ENCODE measurements at regions not wholly inside any gene's neighbourhood (a gene's known extent, or its start where the extent isn't known, plus 50 kb on each side); places are given as distances from the start of the nearest gene placed in this dataset.

DNA sequence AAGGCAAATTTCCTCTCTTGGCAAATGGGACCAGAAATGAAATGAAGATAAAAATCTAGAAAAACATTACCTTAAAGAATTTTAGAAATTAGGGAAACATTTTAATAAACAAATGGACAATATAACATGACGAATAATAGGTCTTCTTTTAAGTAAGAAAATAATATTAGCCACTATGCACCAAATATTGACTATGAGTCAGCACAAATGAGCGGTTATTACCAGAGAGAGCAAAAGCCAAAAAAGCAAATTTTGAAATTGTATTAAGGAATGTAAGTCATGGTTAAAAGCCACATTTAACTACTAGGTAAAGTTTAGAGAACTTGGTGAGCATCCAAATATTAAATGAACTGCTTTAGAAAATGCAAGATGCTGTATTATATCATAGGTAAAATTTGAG, 376.6 kb upstream of the JAG1 start:
- no peak overlapping the region for H3K9ac ChIP-seq (ENCODE audit: low read length)
- no peak overlapping the region for H3K27ac ChIP-seq (ENCODE audit: low read length)
- TF ChIP-seq MXI1 (conservative IDR thresholded peaks at IDR 0.05; ENCODE audit: poor library complexity, severe bottlenecking) = no peak
- TF ChIP-seq RAD21 (conservative IDR thresholded peaks at IDR 0.05) = no peak
- no peak for TF ChIP-seq TAF1 (IDR thresholded peaks at IDR 0.05; ENCODE audit: low read depth)
- no peak for TF ChIP-seq EZH2 (IDR thresholded peaks at IDR 0.05; ENCODE audit: borderline replicate concordance, insufficient read depth, low read length, poor library complexity, severe bottlenecking)
- no peak for TF ChIP-seq POLR2AphosphoS5 (IDR thresholded peaks at IDR 0.05)
- no peak for TF ChIP-seq SMC3 (conservative IDR thresholded peaks at IDR 0.05; ENCODE audit: poor library complexity)
- TF ChIP-seq EP300 (conservative IDR thresholded peaks at IDR 0.05; ENCODE audit: poor library complexity, severe bottlenecking) = no peak
- TF ChIP-seq, protein P1, sequence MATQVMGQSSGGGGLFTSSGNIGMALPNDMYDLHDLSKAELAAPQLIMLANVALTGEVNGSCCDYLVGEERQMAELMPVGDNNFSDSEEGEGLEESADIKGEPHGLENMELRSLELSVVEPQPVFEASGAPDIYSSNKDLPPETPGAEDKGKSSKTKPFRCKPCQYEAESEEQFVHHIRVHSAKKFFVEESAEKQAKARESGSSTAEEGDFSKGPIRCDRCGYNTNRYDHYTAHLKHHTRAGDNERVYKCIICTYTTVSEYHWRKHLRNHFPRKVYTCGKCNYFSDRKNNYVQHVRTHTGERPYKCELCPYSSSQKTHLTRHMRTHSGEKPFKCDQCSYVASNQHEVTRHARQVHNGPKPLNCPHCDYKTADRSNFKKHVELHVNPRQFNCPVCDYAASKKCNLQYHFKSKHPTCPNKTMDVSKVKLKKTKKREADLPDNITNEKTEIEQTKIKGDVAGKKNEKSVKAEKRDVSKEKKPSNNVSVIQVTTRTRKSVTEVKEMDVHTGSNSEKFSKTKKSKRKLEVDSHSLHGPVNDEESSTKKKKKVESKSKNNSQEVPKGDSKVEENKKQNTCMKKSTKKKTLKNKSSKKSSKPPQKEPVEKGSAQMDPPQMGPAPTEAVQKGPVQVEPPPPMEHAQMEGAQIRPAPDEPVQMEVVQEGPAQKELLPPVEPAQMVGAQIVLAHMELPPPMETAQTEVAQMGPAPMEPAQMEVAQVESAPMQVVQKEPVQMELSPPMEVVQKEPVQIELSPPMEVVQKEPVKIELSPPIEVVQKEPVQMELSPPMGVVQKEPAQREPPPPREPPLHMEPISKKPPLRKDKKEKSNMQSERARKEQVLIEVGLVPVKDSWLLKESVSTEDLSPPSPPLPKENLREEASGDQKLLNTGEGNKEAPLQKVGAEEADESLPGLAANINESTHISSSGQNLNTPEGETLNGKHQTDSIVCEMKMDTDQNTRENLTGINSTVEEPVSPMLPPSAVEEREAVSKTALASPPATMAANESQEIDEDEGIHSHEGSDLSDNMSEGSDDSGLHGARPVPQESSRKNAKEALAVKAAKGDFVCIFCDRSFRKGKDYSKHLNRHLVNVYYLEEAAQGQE (IDR thresholded peaks at IDR 0.05; ENCODE audit: borderline replicate concordance) = no peak
- TF ChIP-seq, protein P2, sequence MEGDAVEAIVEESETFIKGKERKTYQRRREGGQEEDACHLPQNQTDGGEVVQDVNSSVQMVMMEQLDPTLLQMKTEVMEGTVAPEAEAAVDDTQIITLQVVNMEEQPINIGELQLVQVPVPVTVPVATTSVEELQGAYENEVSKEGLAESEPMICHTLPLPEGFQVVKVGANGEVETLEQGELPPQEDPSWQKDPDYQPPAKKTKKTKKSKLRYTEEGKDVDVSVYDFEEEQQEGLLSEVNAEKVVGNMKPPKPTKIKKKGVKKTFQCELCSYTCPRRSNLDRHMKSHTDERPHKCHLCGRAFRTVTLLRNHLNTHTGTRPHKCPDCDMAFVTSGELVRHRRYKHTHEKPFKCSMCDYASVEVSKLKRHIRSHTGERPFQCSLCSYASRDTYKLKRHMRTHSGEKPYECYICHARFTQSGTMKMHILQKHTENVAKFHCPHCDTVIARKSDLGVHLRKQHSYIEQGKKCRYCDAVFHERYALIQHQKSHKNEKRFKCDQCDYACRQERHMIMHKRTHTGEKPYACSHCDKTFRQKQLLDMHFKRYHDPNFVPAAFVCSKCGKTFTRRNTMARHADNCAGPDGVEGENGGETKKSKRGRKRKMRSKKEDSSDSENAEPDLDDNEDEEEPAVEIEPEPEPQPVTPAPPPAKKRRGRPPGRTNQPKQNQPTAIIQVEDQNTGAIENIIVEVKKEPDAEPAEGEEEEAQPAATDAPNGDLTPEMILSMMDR (IDR thresholded peaks at IDR 0.05; ENCODE audit: poor library complexity, severe bottlenecking) = no peak
- no peaks in the 10 kb centered on the region for H3K79me2 ChIP-seq (replicated peaks; ENCODE audit: insufficient read depth, low read length)
- no peak overlapping the region for H3K4me3 ChIP-seq (ENCODE audit: low read length)
- H3F3A ChIP-seq (ENCODE audit: insufficient read depth, low read length, poor library complexity, severe bottlenecking) = no peaks in the 10 kb centered on the region
- H4K20me1 ChIP-seq (ENCODE audit: insufficient read depth) = no peaks in the 10 kb centered on the region
- no peak overlapping the region for H2AFZ ChIP-seq (ENCODE audit: low read depth, low read length)
- no peaks in the 10 kb centered on the region for H3K36me3 ChIP-seq (ENCODE audit: insufficient read depth, low read length)
- no peaks in the 10 kb centered on the region for H3K27me3 ChIP-seq (ENCODE audit: insufficient read depth, low read depth, low read length)
- H3K9me2 ChIP-seq (ENCODE audit: insufficient read depth, low read length) = no peaks in the 10 kb centered on the region
- H3K4me2 ChIP-seq (ENCODE audit: low read length) = no peak overlapping the region
- no peaks in the 10 kb centered on the region for H3K9me3 ChIP-seq (ENCODE audit: low read length)

DNA sequence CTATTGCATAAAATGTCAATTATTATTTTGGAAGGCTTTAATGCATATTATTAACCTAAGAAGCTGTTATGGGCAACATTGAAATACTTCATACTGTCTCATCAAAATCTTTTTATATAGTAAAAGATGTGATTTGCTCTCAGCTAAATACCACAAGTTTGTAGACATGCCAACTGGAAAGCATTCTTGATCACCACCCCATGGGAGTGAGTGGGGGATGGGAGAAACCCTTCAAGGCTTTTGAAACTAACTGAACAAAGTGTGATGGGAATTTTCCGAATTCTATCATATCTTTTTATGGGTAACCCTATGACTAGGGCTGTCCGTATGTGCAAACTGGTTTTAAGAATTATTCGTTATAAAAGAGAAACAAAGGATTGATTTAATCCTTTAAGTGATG, 377.3 kb upstream of the JAG1 start:
- H3K9me3 ChIP-seq (ENCODE audit: low read length) = no peaks in the 10 kb centered on the region
- H3K4me2 ChIP-seq (ENCODE audit: low read length) = no peak overlapping the region
- no peak overlapping the region for H3K9ac ChIP-seq (ENCODE audit: low read length)
- H3K4me3 ChIP-seq (ENCODE audit: low read length) = no peak overlapping the region
- no peaks in the 10 kb centered on the region for H3F3A ChIP-seq (ENCODE audit: insufficient read depth, low read length, poor library complexity, severe bottlenecking)
- H4K20me1 ChIP-seq (ENCODE audit: insufficient read depth) = no peaks in the 10 kb centered on the region
- H3K27ac ChIP-seq (ENCODE audit: low read length) = no peak overlapping the region
- no peak overlapping the region for H2AFZ ChIP-seq (ENCODE audit: low read depth, low read length)
- H3K27me3 ChIP-seq (ENCODE audit: insufficient read depth, low read depth, low read length) = no peaks in the 10 kb centered on the region
- no peaks in the 10 kb centered on the region for H3K36me3 ChIP-seq (ENCODE audit: insufficient read depth, low read length)
- no peaks in the 10 kb centered on the region for H3K79me2 ChIP-seq (replicated peaks; ENCODE audit: insufficient read depth, low read length)
- TF ChIP-seq SMC3 (conservative IDR thresholded peaks at IDR 0.05; ENCODE audit: poor library complexity) (no peak), EZH2 (IDR thresholded peaks at IDR 0.05; ENCODE audit: borderline replicate concordance, insufficient read depth, low read length, poor library complexity, severe bottlenecking) (no peak), RAD21 (conservative IDR thresholded peaks at IDR 0.05) (no peak), MXI1 (conservative IDR thresholded peaks at IDR 0.05; ENCODE audit: poor library complexity, severe bottlenecking) (no peak), EP300 (conservative IDR thresholded peaks at IDR 0.05; ENCODE audit: poor library complexity, severe bottlenecking) (no peak)
- TF ChIP-seq, protein P1 (IDR thresholded peaks at IDR 0.05; ENCODE audit: borderline replicate concordance) = no peak
- TF ChIP-seq, protein P2 (IDR thresholded peaks at IDR 0.05; ENCODE audit: poor library complexity, severe bottlenecking) = no peak
- H3K9me2 ChIP-seq (ENCODE audit: insufficient read depth, low read length) = no peaks in the 10 kb centered on the region

Data from neural cell (in vitro differentiated cells).